ENCODE measurements at regions not wholly inside any gene's neighbourhood (a gene's known extent, or its start where the extent isn't known, plus 50 kb on each side); places are given as distances from the start of the nearest gene placed in this dataset.

- TF ChIP-seq CTCF (IDR thresholded peaks at IDR 0.05): no peak
- TF ChIP-seq POLR2AphosphoS5 (IDR thresholded peaks at IDR 0.05): no peak
- TF ChIP-seq EP300 (IDR thresholded peaks at IDR 0.05): no peak
- TF ChIP-seq POLR2A (IDR thresholded peaks at IDR 0.05): no peak
Observed at GRCh38 chr7:52752891-52753290, 282.5 kb upstream of the POM121L12 start.
